Mesothelial cell of epicardium (in vitro differentiated cells): ENCODE measurements at regions not wholly inside any gene's neighbourhood (a gene's known extent, or its start where the extent isn't known, plus 50 kb on each side); places are given as distances from the start of the nearest gene placed in this dataset.

Experiments used
- DNase-seq, 2 experiments: peaks; one replicate each; pipeline ENCODE4 v3.0.0; 2021; ENCODE audit warnings: low spot score in 2 of 2; ENCODE audit not compliant: unreplicated experiment in 2 of 2
- H3K27ac Mint-ChIP-seq: 2 replicates; pipeline ENCODE4 v1.8.0; 2021; ENCODE audit warnings: mixed read lengths
- H3K27me3 Mint-ChIP-seq: 2 replicates; pipeline ENCODE4 v1.8.0; 2021; ENCODE audit warnings: low read depth, mixed read lengths
- H3K36me3 Mint-ChIP-seq: 2 replicates; pipeline ENCODE4 v1.8.0; 2021; ENCODE audit warnings: mixed read lengths
- H3K4me1 Mint-ChIP-seq: 2 replicates; pipeline ENCODE4 v1.8.0; 2021; ENCODE audit warnings: mixed read lengths
- H3K4me3 Mint-ChIP-seq: 2 replicates; pipeline ENCODE4 v1.8.0; 2021; ENCODE audit warnings: mild to moderate bottlenecking, moderate library complexity, mixed read lengths
- H3K9me3 Mint-ChIP-seq: 2 replicates; pipeline ENCODE4 v1.8.0; 2021; ENCODE audit warnings: mixed read lengths
- CTCF ChIP-seq: fragments of 200-600 bp; sonication (generic); IDR thresholded peaks from one replicate; pipeline ENCODE4 v1.5.0; 2021; ENCODE audit warnings: antibody characterized with exemption; ENCODE audit not compliant: unreplicated experiment

GRCh38 chr11:109046284-109046992 lies 375.6 kb upstream of the C11orf87 start:
- no peak overlapping the region for H3K4me3 Mint-ChIP-seq
- H3K27ac Mint-ChIP-seq, result no peak overlapping the region

GRCh38 chr11:109048098-109048497 lies 373.9 kb upstream of the C11orf87 start:
- Mint-ChIP-seq H3K27me3 (no peaks in the 10 kb centered on the region), H3K4me3 (no peak overlapping the region), H3K9me3 (no peaks in the 10 kb centered on the region), H3K4me1 (peaks cover 5% of the 10 kb centered on the region), H3K27ac (no peak overlapping the region), H3K36me3 (no peaks in the 10 kb centered on the region)
- DNase-seq, result no peak
- no peak for TF ChIP-seq CTCF

More at GRCh38 chr11:109046284-109046992, 375.6 kb upstream of the C11orf87 start:
- H3K9me3 Mint-ChIP-seq, result no peaks in the 10 kb centered on the region
- DNase-seq, result no peak
- peaks cover 5% of the 10 kb centered on the region for H3K4me1 Mint-ChIP-seq
- no peak for TF ChIP-seq CTCF
- H3K36me3 Mint-ChIP-seq, result no peaks in the 10 kb centered on the region
- H3K27me3 Mint-ChIP-seq, result no peaks in the 10 kb centered on the region

- H3K9me3 Mint-ChIP-seq, result no peaks in the 10 kb centered on the region
- no peak for TF ChIP-seq CTCF
- H3K4me3 Mint-ChIP-seq, result no peak overlapping the region
- H3K4me1 Mint-ChIP-seq, result no peaks in the 10 kb centered on the region
- no peaks in the 10 kb centered on the region for H3K27me3 Mint-ChIP-seq
- H3K27ac Mint-ChIP-seq, result no peak overlapping the region
- no peaks in the 10 kb centered on the region for H3K36me3 Mint-ChIP-seq
- no peak for DNase-seq
These were observed 370.8 kb upstream of the C11orf87 start for GRCh38 chr11:109051200-109051599.

- DNase-seq, result no peak
- no peak for TF ChIP-seq CTCF
These were observed 362.6 kb upstream of the C11orf87 start for GRCh38 chr11:109059402-109059801.

GRCh38 chr11:109061394-109061793 lies 360.6 kb upstream of the C11orf87 start:
- no peak overlapping the region for H3K27ac Mint-ChIP-seq
- no peak for DNase-seq
- H3K36me3 Mint-ChIP-seq, result no peaks in the 10 kb centered on the region
- peaks cover 19% of the 10 kb centered on the region for H3K4me1 Mint-ChIP-seq
- H3K9me3 Mint-ChIP-seq, result no peaks in the 10 kb centered on the region
- no peak overlapping the region for H3K4me3 Mint-ChIP-seq
- no peaks in the 10 kb centered on the region for H3K27me3 Mint-ChIP-seq
- no peak for TF ChIP-seq CTCF

More at GRCh38 chr11:109059402-109059801, 362.6 kb upstream of the C11orf87 start:
- peaks cover 16% of the 10 kb centered on the region for H3K4me1 Mint-ChIP-seq
- H3K27me3 Mint-ChIP-seq, result no peaks in the 10 kb centered on the region
- H3K27ac Mint-ChIP-seq, result peak overlapping the region; percentile 90
- no peaks in the 10 kb centered on the region for H3K36me3 Mint-ChIP-seq
- no peak overlapping the region for H3K4me3 Mint-ChIP-seq
- no peaks in the 10 kb centered on the region for H3K9me3 Mint-ChIP-seq

- no peaks in the 10 kb centered on the region for H3K27me3 Mint-ChIP-seq
- TF ChIP-seq CTCF, result no peak
- H3K27ac Mint-ChIP-seq, result no peak overlapping the region
- DNase-seq, result no peak
- H3K36me3 Mint-ChIP-seq, result no peaks in the 10 kb centered on the region
- no peak overlapping the region for H3K4me3 Mint-ChIP-seq
- H3K4me1 Mint-ChIP-seq, result peaks cover 19% of the 10 kb centered on the region
- no peaks in the 10 kb centered on the region for H3K9me3 Mint-ChIP-seq
These were observed 359.5 kb upstream of the C11orf87 start for GRCh38 chr11:109062445-109062844.
